HG03469 (cell line): ENCODE measurements at regions not wholly inside any gene's neighbourhood (a gene's known extent, or its start where the extent isn't known, plus 50 kb on each side); places are given as distances from the start of the nearest gene placed in this dataset.

Experiments used
- ATAC-seq: cut with Tn5 transposase; IDR thresholded peaks from one replicate; pipeline ENCODE4 v1.9.1; 2021; ENCODE audit warnings: mild to moderate bottlenecking, moderate library complexity, moderate number of reproducible peaks; ENCODE audit not compliant: unreplicated experiment

DNA sequence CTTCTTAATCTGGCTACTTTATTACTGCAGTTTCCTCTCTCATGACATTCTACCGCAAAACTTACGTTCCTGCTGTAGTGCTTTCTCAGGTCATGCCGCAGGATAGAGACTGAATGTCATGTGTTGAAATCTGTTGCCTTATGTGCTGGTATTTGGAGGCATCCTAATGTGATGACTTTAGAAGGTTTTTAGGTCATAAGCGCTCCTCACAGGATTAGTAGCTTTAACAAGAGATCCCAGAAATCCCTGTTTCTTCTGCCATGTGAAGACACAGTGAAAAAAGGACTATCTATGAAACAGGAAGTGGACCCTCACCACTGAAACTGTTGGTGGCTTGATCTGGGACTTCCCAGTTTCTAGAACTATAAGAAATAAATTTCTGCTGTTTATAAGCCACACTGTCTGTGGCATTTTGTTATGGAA, 209.3 kb downstream of the LACC1 start:
- no peak for ATAC-seq

DNA sequence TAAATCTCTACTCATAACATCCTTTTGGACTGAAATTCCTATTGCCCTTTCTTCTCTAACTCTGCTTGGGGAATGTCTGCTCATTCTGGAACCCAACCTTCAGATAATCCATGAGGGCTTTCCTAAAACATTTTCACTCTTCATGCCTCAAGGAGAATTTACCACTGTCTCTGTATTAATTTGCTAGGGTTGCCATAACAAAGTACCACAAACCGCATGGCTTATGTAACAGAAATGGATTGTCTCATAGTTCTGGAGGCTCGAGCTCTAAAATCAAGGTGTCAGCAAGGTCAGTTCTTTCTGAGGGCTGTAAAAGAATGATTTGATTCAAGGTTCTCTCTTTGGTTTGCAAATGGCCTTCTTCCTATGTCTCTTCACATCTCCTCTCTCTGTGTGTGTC, 209.7 kb downstream of the LACC1 start:
- no peak for ATAC-seq

DNA sequence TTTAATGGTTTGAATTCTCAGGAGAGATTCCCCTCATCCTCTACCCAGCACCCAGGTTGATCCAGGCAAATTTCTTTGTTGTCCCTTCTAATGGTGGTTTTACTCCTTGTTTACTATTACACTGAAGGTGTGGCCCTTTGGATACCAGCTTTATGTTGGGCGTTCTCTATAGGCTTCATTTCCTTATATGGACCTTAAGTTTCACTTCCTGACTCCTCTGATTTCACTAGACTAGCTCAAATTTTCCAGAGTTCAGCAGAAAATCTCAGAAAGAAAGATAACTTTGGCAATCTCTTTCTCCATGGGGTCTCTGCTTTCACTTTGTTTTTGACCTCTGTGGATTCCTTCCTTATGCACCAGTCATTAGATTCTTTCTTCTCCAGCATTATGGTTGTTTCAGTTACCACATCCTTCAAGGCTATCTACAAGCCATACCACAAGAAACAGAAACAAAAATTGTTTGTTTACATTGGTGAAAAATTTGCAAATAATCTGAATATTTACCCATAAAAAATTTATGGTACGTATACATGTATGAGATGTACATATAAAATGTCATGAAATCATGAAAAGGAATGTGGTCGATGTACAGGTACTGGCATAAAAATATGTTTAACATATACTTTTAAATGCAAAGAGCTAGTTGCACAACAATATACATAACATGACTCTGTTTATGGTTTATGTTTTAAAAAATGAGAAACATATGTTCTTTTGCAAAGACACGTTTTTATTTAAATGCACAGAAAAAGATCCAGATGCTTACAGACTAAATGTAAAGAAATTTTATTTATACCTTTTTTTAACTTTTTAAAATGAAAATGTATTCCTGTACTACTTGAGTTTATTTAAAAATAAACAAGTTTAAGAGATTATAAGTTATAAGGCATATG, 212.6 kb downstream of the LACC1 start:
- ATAC-seq = no peak

DNA sequence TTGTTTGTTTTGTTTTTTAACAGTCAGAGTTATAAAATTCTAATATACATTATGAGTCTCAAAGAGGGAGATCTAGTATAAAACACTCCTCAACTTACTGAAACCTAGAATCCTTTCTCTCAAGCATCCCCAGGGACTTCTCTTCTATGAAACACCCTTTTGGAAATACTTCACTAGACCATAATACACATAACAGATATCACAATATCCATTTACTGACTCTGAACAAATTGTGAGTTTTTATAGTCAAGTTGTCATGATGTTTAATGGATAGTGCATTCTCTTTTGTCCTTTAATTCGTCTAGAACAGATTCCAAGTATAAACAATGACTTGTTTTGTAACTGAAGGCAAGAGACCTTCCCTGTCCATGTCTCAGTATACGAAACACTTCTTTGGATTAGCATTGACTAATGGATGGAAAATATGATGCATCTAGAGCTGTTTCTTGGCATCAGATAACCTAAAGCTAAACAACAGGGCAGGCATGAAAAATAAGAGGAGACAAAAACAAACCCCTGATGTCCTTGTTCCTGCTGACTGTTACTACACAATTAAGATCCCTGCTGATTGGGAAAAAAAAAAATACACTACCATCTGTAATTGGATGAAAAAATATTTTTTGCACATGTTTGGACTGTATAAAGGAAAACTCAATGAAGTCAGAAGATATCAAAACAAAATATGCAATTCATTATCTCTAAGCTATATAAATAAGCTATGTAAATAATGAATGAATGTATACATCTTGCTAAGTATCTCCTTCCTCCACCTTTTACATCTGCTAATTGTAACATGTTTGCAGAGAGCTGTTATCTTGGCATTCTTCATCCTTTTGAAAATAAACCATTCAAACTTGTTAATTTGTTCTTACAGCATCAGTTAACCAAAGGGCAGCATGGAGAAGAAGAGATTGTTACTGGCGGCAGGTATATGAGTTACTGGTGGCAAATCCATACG, 214.2 kb downstream of the LACC1 start:
- no peak for ATAC-seq

DNA sequence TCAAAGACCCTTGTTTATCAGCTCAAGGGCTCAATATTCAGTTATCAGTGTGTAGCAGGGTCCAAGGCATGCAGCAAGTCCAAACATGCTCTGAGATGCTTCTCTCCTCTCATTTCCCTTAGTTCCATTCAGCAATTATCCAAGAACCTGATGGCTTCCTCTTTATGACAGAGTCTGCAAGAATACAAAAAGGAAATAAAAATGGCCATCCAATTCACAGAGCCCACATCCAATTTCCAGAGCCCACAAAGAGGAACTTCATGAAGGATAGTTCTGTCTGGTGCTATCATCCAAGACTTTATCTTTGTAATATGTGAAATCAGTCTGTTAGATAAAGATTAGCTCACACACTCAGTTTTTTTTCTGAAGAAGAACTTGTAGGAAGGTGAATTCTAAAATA, 217.2 kb downstream of the LACC1 start:
- ATAC-seq = no peak

DNA sequence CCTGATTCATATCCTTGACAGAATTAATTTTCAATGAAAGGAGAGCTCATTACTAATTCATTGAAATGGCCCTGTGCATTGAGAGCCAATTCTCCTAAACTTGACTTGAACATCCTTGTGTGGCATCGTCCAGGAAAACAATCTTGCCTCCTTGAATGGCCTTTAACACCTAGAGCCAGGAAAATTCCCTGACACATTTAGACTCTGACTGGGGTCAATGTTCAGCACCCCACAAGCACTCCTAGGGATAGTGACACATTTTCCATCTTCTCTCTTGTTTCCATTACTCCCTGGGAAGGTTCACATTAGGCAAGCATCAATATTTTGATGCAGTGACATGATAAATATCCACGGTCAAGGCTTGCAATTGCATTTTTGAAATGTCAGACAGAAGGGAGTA, 218.9 kb downstream of the LACC1 start:
- no peak for ATAC-seq

DNA sequence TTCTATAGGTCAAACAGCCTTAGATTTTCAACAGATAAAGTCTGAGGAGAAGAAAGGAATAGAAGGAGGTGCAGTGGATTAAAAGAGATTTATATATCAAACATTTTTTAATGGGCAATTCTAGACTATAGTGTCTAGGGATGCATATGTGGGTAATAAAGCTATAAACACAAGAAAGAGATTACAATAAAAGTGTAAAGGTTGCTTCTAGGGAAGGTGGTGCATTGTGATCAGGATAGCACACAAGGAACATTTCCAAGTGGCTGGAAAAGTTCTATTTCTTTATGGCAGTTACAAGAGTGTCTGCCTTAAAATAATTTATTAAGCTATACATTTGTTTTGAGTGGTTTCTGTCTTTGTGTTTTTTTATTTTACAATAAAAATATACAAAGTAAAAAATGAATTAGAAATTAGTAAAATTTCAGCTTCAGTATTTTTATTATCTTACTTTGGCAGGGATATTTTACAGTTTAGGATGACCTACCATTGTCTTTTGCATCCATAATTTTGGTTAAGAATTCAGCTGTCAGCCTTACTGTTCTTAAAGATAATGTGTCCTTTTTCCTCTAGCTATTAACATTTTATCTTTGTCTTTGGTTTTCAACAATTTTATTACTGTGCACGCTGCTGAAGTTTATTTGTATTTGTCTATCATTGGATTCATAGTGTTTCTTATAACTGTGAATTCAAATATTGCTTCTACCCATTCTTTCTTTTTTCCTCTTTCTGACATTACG, 221.8 kb downstream of the LACC1 start:
- no peak for ATAC-seq

DNA sequence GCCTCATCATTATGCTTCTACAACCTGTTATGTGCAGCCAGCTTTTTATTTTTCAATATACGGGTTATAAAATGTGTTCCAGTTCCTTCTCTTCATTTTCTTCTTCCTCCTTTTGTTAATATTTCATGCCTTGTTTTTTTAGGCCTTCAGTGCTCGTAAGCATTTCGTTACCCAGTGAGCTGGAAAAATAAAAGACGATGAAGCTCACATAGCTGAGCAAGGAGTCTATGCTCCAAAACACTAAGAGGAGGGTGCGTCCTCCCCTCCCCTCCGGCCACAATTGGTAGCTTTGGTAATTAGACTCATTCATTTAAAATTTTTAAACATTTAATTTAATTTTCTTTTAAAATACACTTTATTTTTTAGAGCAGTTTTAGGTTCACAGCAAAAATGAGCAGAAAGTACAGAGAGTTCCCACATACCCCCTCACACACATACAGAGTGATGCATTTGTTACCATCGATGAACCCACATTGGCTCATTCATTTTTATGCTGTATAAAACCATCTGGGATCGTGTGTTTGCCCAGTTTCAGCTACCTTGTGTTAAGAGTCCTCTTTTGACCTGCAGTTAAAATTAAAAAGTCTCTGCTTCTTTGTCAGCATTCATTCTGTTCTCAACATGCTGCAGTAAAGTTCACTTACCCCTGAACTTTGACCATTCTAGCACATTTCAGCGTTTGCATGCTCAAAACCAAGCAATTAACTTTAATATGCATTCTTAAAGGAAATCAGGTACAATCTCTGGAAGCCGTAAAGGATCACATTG, 223.9 kb downstream of the LACC1 start:
- ATAC-seq = no peak

DNA sequence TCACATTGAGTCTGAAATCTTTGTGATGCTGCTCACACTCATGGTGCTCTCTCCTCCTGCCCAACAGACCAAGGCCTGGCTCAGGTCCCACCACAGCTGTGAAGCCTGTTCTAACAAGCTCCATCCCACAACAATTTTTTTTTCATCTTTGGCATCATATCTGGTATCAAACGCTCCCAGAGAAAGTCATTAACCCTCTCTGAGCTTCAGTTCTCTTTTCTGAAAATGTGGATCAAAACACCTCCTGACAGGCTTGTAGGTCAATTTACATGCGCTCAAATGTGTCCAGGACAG, 224.4 kb downstream of the LACC1 start:
- no peak for ATAC-seq

DNA sequence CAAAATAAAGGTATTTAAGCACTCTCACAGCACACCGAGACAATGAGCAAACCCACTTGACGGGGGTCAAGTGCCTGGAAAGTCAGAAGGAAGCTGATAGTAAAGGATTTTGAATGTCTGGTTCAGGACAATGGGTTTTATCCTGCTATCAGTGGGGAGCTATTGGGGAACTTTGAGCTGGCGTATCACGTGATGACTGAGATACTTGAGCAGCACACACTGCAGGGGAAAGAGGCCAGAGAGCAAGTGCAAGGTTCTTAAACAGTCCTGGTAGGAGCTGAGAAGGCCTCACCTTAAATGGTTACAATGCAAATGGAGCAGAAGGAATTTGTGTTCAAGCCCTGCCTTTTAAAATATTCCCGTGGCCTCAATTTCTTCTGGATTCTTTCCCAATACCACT, 225.3 kb downstream of the LACC1 start:
- ATAC-seq = no peak

DNA sequence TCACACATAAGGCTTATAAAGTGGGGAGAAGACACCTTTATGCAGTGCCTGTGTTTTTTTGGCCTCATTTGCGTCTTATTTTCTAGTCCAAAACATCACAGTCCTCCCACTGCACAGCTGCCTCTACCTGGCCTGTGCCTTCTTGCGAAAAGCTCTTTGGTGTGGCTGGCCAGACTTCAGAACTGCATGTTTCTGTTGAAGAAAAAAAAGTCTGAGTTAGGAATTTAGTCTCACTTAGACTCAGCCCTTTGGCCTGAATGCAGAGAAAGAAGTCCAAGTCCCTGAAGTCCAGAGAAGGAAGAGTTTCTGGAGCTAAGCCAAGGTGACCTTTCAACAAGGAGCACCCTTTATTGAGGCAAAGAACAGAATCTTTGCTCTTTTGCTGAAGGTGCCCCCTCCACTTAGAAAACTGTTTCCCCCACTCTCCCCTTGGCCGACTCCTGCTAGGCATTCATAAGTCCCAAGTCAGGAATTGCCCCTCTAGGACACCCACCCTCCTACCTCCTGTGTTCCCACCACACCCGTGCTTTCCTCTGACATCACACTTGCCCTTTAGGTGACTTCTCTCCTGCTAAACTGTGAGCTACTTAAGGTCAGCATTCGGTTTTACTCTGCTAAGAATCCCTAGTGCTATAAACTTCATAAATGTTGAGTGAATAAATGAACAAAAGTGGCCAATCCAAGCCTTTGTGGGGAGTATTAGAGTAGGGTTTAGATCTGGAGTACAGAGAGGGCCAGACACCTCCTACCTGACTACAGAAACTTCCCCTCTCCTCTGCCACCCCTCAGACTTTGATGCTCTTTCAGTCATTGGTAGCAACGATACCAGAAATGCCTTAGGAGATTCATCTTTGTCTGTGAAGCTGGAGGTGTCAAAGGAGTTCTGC, 226.8 kb downstream of the LACC1 start:
- ATAC-seq = no peak

DNA sequence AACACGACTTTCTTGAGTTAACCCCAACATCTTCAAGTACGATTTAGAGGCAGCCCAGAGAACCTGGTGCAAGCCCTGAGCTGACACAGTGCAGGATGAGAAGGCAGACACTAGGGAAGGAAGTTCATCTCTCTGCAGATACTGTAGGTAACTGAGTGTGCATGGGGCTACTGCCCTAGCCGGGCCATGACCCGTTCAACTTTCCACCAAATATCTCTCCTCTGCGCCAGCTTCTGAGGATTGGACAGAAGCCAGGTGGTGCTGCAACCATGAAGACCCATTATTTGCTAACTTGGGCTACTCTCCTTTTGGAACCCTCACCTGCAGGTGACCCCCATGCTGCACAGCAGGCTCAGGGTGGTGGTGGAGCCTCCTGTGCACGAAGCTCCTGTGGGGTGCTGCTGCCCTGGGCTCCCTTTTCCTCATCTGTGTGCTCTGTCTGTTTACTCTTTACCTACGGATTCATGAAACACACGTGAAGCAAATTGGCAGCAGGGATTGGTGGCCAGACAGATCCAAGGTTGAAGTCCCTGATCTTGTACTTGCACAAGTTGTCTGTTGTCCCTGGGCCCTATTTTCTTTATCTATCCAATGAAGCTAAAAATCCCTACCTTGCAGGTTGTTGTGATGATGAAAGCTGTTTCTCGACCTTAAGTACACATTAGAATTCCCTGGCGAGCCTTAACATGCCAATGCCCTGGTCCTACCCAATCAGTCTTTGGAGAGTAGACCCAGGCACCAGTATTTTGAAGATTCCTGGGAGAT, 227.8 kb downstream of the LACC1 start:
- no peak for ATAC-seq

DNA sequence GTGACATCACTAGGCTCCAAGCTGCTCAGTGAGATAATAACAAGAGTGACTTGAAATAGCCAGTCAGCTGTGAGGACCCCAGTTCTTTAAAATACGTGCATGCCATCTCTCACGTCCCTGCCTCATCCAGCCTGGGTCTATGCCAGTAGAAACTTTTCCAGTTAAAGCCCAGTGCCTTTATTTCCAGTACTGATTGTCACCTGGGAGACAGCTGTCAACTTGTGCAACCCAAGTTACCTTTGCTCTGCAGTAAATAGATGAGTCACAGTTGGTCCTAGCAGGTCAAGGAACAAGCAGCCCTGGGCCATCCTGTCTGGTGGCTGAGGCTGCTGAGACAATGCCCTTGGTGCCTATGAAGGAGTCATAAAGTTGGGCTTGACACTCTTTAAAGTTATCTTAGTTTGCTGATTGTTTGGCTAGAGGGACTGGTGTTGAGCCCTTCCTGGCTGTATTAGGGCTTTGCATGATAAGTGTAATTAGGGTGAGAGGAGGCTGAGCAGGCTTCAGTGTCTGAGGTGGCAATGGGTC, 228.7 kb downstream of the LACC1 start:
- ATAC-seq = no peak

DNA sequence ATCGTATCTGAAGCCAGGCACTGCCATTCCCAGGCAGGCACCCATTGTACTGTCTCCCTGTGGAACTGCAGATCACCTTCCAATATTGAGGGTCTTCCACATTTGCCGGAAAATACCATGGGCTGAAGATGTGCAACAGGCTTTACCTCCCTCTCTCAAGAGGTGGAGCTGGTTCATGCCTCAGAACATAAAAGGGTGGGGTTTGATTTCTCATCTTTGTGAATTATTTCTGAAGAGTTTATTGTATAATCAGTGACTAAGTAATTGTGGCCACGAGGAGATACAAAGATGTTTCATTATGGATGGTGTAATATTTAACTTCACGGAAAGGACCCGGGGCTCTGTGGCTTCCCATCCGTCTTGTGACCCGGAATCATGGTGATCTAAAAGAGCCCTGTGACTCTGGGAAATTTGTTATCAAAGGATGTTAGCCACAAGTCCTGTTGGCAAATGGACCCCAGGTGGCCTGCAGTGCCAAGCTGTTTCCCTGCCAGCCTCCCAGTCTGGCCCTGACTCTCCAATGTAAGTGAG, 230.5 kb downstream of the LACC1 start:
- ATAC-seq = no peak

DNA sequence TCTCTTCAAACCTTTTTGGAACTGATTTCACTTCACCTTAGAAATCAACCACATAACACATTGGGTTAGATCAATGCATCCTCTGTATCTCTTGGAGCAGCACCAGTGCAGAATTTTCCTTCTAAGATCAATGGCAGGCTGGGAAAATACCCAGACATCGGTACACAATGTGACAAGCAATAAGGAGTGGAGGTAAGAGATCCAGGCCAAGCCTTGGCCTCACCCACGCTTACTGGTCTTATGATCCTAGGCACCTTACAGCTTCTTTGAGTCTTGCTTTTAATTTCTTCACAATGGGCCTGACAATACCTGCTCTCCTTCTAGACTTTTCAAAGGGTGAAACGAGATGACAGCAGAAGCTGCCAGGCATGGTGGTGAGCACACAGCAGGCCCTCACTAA, 232.0 kb downstream of the LACC1 start:
- no peak for ATAC-seq

DNA sequence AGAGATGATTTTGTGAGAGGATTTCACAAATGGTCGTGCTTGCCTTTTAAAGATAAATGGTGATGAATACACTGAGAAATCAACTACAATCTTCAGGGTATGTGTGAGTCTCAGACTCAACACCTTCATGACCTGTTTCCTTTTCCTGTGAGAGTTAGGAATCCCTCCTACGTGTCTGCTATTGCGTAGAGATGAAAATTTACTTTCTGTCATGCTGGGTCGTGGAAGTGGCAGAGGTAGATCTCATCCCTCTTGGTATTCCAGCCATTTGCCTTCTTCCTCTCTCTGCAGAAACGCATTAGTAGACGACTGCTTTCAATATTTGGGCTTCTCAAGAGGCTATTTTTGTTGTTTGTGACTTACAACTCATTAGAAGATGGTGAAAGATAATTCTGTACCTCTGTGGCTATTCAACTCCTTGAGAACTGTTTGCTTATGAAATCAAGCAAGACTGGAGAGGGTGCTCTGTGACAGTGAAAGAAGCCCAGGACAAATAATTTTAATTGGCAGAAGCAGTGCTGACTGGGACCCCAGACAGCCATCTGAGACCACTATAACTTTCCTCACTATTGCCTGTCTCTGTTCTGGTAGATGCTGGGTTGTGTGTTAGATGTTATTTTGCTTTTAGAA, 233.1 kb downstream of the LACC1 start:
- no peak for ATAC-seq

DNA sequence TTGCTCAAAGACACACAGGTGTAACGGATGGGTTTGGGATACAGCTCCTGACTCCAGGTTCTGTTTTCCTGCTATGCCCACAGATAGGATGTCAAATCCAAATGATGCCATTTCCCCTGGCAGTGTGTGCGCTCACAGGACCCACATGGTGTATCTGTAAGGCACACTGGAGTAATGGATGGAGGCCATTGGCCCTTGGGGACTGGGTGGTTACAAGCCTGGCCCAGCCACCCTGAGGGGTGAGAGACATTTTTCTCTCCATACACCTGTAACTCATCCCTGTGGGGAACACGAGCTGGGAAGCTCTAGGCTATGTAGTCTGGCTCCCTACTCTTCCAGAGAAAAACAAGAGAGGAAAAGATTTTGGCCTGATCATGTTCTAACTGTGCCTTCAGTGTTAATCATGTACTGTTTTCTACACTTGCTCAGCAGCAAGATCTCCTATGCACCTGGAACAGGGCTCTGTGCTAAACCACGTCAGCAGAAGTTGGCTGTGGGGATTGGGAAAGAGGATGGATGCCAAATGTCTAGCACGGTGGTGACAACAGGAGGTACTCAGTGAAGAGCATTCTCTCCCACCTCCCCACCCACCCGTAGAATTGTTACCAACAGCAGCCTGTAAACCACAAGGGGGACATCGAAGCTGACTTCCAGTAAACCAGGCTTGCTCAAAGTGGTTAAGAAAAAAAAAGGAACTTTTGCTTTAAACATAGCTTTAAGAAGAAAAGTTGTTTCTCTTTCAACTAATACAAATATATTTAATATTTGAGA, 237.0 kb downstream of the LACC1 start:
- ATAC-seq = no peak
